ENCODE measurements at regions not wholly inside any gene's neighbourhood (a gene's known extent, or its start where the extent isn't known, plus 50 kb on each side); places are given as distances from the start of the nearest gene placed in this dataset.

- DNase-seq: no peak
Measured at GRCh38 chr9:14960881-14961280, 50.7 kb upstream of the FREM1 start.
